CD4-positive, alpha-beta T cell (primary cell): ENCODE measurements at regions not wholly inside any gene's neighbourhood (a gene's known extent, or its start where the extent isn't known, plus 50 kb on each side); places are given as distances from the start of the nearest gene placed in this dataset.

Experiments used
- ATAC-seq: fragments of 200-7000 bp; cut with Tn5 transposase; one replicate; pipeline ENCODE4 v1.10.0; 2022; ENCODE audit warnings: mild to moderate bottlenecking; ENCODE audit not compliant: poor library complexity
- CTCF ChIA-PET: fragments of 350-600 bp; sonication (Branson Sonifier 250); formaldehyde crosslinking; loops from one replicate; lab custom pipeline; 2021; ENCODE audit warnings: antibody characterized with exemption, inconsistent platforms; lab: Charles Lee
- POLR2A ChIA-PET: fragments of 350-600 bp; sonication (Branson Sonifier 250); formaldehyde crosslinking; loops from one replicate; lab custom pipeline; 2021; ENCODE audit warnings: antibody characterized with exemption, inconsistent platforms; lab: Charles Lee
- DNase-seq, 14 experiments: peaks; one replicate each; pipeline ENCODE4 v3.0.0-alpha.2; 2013 to 2020; ENCODE audit warnings: mixed read lengths in 2 of 14
- H3K27ac ChIP-seq, 2 donors: one replicate each; pipeline versions ENCODE4 v1.5.1 to v1.7.0; 2013; ENCODE audit warnings: low read length in 2 of 2, low read depth in 1 of 2, mild to moderate bottlenecking in 1 of 2
- H3K27me3 ChIP-seq, 2 experiments: 1 replicate in 1 of 2; 2 replicates in 1 of 2; pipeline versions ENCODE4 v1.6.1 to v1.7.0; 2013; ENCODE audit warnings: low read length in 2 of 2, control low read depth in 1 of 2, mild to moderate bottlenecking in 1 of 2, moderate library complexity in 1 of 2; ENCODE audit not compliant: insufficient read depth in 2 of 2, control insufficient read depth in 1 of 2
- H3K36me3 ChIP-seq: one replicate; pipeline ENCODE4 v1.6.1; 2013; ENCODE audit warnings: low read length, control low read depth; ENCODE audit not compliant: insufficient read depth
- H3K4me1 ChIP-seq: one replicate; pipeline ENCODE4 v1.6.1; 2013; ENCODE audit warnings: low read length, control low read depth; ENCODE audit not compliant: insufficient read depth
- H3K4me3 ChIP-seq: one replicate; pipeline ENCODE4 v1.5.1; 2013; ENCODE audit warnings: mild to moderate bottlenecking, low read length, moderate library complexity
- H3K9me3 ChIP-seq, 2 experiments: 1 replicate in 1 of 2; 2 replicates in 1 of 2; pipeline versions ENCODE4 v1.6.1 to v1.7.0; 2013; ENCODE audit warnings: low read length in 2 of 2, mild to moderate bottlenecking in 2 of 2, control low read depth in 1 of 2, moderate library complexity in 1 of 2; ENCODE audit not compliant: control insufficient read depth in 1 of 2, insufficient read depth in 1 of 2
- H3K27ac Mint-ChIP-seq: one replicate; pipeline ENCODE4 v1.8.0; 2020; ENCODE audit warnings: mixed read lengths
- H3K27me3 Mint-ChIP-seq: one replicate; pipeline ENCODE4 v1.8.0; 2021; ENCODE audit warnings: mixed read lengths
- H3K36me3 Mint-ChIP-seq: one replicate; pipeline ENCODE4 v1.8.0; 2021; ENCODE audit warnings: low read depth, mixed read lengths
- H3K4me1 Mint-ChIP-seq: one replicate; pipeline ENCODE4 v1.8.0; 2021; ENCODE audit warnings: low read depth, mixed read lengths
- H3K4me3 Mint-ChIP-seq: one replicate; pipeline ENCODE4 v1.8.0; 2020; ENCODE audit warnings: mild to moderate bottlenecking, mixed read lengths
- H3K9me3 Mint-ChIP-seq: one replicate; pipeline ENCODE4 v1.8.0; 2020; ENCODE audit warnings: mixed read lengths
- intact Hi-C, 2 experiments: fragments of 100-400 bp; cut with DNase I in 1 of 2; cut with micrococcal nuclease in 1 of 2; formaldehyde crosslinking; loops; one replicate each; pipeline versions ENCODE4 v1.15.1 to v1.9.0; 2023 to 2025; cut with DNase I, micrococcal nuclease
- TF ChIP-seq, protein P1 (sequence below): fragments of 200-600 bp; IDR thresholded peaks from one replicate; pipeline ENCODE4 v1.8.0; 2022; ENCODE audit warnings: antibody characterized with exemption, mild to moderate bottlenecking

DNA sequence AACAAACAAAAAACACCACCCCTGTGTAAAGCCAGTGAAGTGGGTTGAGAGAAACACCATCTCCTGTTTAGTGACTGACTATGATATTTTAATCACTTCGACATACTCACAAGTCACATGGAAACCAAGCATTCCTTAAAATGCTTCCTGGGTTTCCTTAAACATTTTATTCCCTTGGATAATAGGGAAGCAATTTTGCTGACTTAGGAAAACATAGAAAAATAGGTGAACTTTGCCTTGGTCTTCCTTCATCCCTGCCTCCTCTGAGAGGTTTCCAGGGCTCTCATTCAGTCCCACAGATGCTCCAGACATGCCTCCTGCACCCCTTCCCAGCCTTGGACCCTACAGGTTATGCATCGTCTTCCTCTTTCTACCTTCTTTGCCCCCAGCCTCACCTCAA lies 122.6 kb upstream of the SERPINE2 start:
- no peak overlapping the region for H3K4me3 Mint-ChIP-seq
- no peak for ATAC-seq

DNA sequence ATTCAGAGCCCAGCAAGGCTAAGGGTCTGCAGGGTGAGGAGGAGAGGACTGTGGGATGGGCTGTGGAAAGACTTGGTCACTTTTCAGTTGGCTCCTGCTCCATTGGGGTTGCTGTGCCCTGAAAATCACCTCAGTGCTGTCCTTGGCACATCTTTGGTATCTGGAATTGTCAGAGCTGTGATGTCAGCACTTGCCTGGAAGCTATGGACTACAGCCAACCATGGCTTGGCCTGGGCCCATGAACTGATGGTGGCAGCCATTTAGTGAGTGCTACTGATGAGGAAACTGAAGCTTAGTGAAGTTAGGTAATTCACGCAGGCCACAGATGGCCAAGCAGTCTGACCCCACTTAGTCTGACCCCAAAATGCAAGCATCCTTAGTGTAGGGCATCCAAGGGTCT lies 121.8 kb upstream of the SERPINE2 start:
- H3K4me1 ChIP-seq = no peaks in the 10 kb centered on the region
- H3K27ac ChIP-seq = no peak overlapping the region
- TF ChIP-seq, protein P1, sequence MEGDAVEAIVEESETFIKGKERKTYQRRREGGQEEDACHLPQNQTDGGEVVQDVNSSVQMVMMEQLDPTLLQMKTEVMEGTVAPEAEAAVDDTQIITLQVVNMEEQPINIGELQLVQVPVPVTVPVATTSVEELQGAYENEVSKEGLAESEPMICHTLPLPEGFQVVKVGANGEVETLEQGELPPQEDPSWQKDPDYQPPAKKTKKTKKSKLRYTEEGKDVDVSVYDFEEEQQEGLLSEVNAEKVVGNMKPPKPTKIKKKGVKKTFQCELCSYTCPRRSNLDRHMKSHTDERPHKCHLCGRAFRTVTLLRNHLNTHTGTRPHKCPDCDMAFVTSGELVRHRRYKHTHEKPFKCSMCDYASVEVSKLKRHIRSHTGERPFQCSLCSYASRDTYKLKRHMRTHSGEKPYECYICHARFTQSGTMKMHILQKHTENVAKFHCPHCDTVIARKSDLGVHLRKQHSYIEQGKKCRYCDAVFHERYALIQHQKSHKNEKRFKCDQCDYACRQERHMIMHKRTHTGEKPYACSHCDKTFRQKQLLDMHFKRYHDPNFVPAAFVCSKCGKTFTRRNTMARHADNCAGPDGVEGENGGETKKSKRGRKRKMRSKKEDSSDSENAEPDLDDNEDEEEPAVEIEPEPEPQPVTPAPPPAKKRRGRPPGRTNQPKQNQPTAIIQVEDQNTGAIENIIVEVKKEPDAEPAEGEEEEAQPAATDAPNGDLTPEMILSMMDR = no peak
- H3K36me3 ChIP-seq = no peaks in the 10 kb centered on the region
- H3K4me3 ChIP-seq = no peak overlapping the region
- peaks cover 0 to 3% of the 10 kb centered on the region in 2 experiments for H3K27me3 ChIP-seq
- ChIA-PET POLR2A (no interaction called here), CTCF (no interaction called here)
- H3K36me3 Mint-ChIP-seq = no peaks in the 10 kb centered on the region
- no peak for ATAC-seq
- no peaks in the 10 kb centered on the region for H3K4me1 Mint-ChIP-seq
- intact Hi-C loops = no loop called here
- no peaks in the 10 kb centered on the region for H3K9me3 ChIP-seq
- no peaks in the 10 kb centered on the region for H3K9me3 Mint-ChIP-seq
- peaks cover 11% of the 10 kb centered on the region for H3K27me3 Mint-ChIP-seq
- H3K27ac Mint-ChIP-seq = no peak overlapping the region
- DNase-seq = no peak
- H3K4me3 Mint-ChIP-seq = no peak overlapping the region

More for the DNA sequence above, 122.6 kb upstream of the SERPINE2 start:
- Mint-ChIP-seq H3K27me3 (peaks cover 11% of the 10 kb centered on the region), H3K4me1 (no peaks in the 10 kb centered on the region), H3K9me3 (no peaks in the 10 kb centered on the region), H3K36me3 (no peaks in the 10 kb centered on the region), H3K27ac (no peak overlapping the region)
- no peak overlapping the region for H3K4me3 ChIP-seq
- POLR2A ChIA-PET = no interaction called here
- H3K36me3 ChIP-seq = no peaks in the 10 kb centered on the region
- intact Hi-C loops = no loop called here
- CTCF ChIA-PET = no interaction called here
- DNase-seq = no peak
- H3K9me3 ChIP-seq = no peaks in the 10 kb centered on the region
- H3K4me1 ChIP-seq = no peaks in the 10 kb centered on the region
- no peak overlapping the region for H3K27ac ChIP-seq
- peaks cover 0 to 3% of the 10 kb centered on the region in 2 experiments for H3K27me3 ChIP-seq
- TF ChIP-seq, protein P1 = no peak

DNA sequence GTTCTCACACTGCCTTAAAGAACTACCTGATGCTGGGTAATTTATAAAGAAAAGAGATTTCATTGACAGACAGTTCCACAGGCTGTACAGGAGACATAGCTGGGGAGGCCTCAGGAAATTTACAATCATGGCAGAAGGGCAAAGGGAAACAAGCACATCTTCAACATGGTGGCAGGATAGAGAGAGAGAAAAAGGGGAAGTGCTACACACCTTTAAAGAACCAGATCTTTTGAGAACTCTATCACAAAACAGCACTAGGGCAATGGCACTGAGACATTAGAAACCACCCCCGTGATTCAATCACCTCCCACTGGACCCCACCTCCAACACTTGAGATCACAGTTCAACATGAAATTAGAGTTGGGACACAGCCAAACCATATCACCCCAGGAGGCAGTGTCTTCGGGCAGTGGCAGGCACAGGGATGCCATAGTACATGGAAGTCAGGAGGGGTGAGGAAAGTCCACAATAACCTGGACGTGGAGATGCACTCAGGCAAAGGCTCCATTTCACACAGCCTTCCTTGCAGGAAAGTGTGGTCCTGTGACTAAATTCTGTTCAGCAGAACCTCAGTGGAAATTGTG lies 120.4 kb upstream of the SERPINE2 start:
- intact Hi-C loops = no loop called here
- H3K27ac Mint-ChIP-seq = no peak overlapping the region
- no peaks in the 10 kb centered on the region for H3K4me1 ChIP-seq
- DNase-seq (no peak), ATAC-seq (no peak)
- no peaks in the 10 kb centered on the region for H3K36me3 Mint-ChIP-seq
- CTCF ChIA-PET = no interaction called here
- H3K36me3 ChIP-seq = no peaks in the 10 kb centered on the region
- peaks cover 5% of the 10 kb centered on the region for H3K27me3 Mint-ChIP-seq
- POLR2A ChIA-PET = no interaction called here
- H3K9me3 Mint-ChIP-seq = no peaks in the 10 kb centered on the region
- no peak overlapping the region for H3K4me3 Mint-ChIP-seq
- no peaks in the 10 kb centered on the region for H3K4me1 Mint-ChIP-seq
- no peaks in the 10 kb centered on the region for H3K9me3 ChIP-seq
- H3K27ac ChIP-seq = no peak overlapping the region
- TF ChIP-seq, protein P1 = no peak
- H3K4me3 ChIP-seq = no peak overlapping the region
- H3K27me3 ChIP-seq = peaks cover 0 to 5% of the 10 kb centered on the region in 2 experiments
